DOHH2 (cell line): ENCODE measurements at regions not wholly inside any gene's neighbourhood (a gene's known extent, or its start where the extent isn't known, plus 50 kb on each side); places are given as distances from the start of the nearest gene placed in this dataset.

Experiments used
- H3F3A ChIP-seq: fragments of 200-600 bp; sonication (generic), shearing (Covaris generic); 2 replicates; pipeline ENCODE4 v1.6.0; 2016; ENCODE audit warnings: antibody characterized with exemption, mild to moderate bottlenecking; ENCODE audit not compliant: control insufficient read depth, insufficient read depth
- H3K27ac ChIP-seq: fragments of 200-600 bp; sonication (generic); 2 replicates; pipeline ENCODE4 v1.5.1; 2014; ENCODE audit warnings: low read depth, mild to moderate bottlenecking, low read length, moderate library complexity
- H3K27me3 ChIP-seq: fragments of 200-600 bp; sonication (generic); 2 replicates; pipeline ENCODE4 v1.6.1; 2014; ENCODE audit warnings: mild to moderate bottlenecking, low read length, mixed read lengths; ENCODE audit not compliant: control insufficient read depth
- H3K36me3 ChIP-seq: fragments of 200-600 bp; sonication (generic); 2 replicates; pipeline ENCODE4 v1.6.1; 2014; ENCODE audit warnings: mild to moderate bottlenecking, low read length, moderate library complexity, mixed read lengths; ENCODE audit not compliant: control insufficient read depth
- H3K4me1 ChIP-seq: fragments of 200-600 bp; sonication (generic); 2 replicates; pipeline ENCODE4 v1.6.1; 2014; ENCODE audit warnings: mild to moderate bottlenecking, low read length, mixed read lengths; ENCODE audit not compliant: control insufficient read depth
- H3K4me2 ChIP-seq: fragments of 200-600 bp; sonication (generic); 2 replicates; pipeline ENCODE4 v1.6.0; 2014; ENCODE audit warnings: mild to moderate bottlenecking, low read length, moderate library complexity
- H3K4me3 ChIP-seq: fragments of 200-600 bp; sonication (generic); 2 replicates; pipeline ENCODE4 v1.5.1; 2014; ENCODE audit warnings: mild to moderate bottlenecking, low read length, mixed read lengths
- H3K79me2 ChIP-seq: fragments of 200-600 bp; sonication (generic); 2 replicates; pipeline ENCODE4 v1.6.1; 2014; ENCODE audit warnings: mild to moderate bottlenecking, low read length, mixed read lengths; ENCODE audit not compliant: control insufficient read depth
- H3K9me2 ChIP-seq: fragments of 200-600 bp; sonication (generic); replicated peaks from 2 replicates; pipeline ENCODE4 v1.6.1; 2014; ENCODE audit warnings: mild to moderate bottlenecking, low read length, mixed read lengths; ENCODE audit not compliant: control insufficient read depth
- H3K9me3 ChIP-seq: fragments of 200-600 bp; sonication (generic); 2 replicates; pipeline ENCODE4 v1.6.1; 2014; ENCODE audit warnings: antibody characterized with exemption, low read length, mixed read lengths; ENCODE audit not compliant: control insufficient read depth, insufficient read depth
- H4K20me1 ChIP-seq: fragments of 200-600 bp; sonication (generic); 2 replicates; pipeline ENCODE4 v1.6.0; 2014; ENCODE audit warnings: low read depth, mild to moderate bottlenecking, antibody characterized with exemption, low read length, moderate library complexity; ENCODE audit not compliant: control insufficient read depth, insufficient read depth
- CTCF ChIP-seq: fragments of 200-600 bp; sonication (generic); IDR thresholded peaks from one replicate; pipeline ENCODE4 v1.5.1; 2014; ENCODE audit warnings: antibody characterized with exemption, mild to moderate bottlenecking, low read depth, low read length; ENCODE audit not compliant: poor library complexity, severe bottlenecking
- EZH2phosphoT487 ChIP-seq: fragments of 200-600 bp; sonication (generic); IDR thresholded peaks from 2 replicates; pipeline ENCODE4 v1.6.1; 2017; ENCODE audit warnings: borderline replicate concordance, mild to moderate bottlenecking, antibody characterized with exemption, low read length, moderate library complexity, mixed read lengths

DNA sequence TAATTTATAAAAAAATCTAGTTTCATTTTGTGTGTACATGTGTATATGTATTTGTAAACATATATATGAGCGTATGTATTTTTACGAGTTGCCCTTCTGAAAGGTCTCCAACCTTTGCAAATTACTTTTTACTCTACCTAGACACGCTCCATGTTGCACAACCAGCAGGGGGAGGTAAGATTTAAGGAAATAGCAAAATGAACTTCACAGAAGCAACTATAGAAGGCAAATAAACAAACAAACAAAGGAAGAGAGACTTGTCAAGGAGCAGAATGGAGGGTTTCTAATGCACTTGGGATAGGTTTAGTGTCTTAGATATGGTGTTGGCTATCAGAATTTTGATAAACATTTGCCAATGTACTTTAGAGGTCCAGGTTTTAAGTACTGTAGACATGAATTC, 820.5 kb upstream of the POU3F3 start:
- Histone ChIP-seq H3K4me3 (no peak overlapping the region), H3K79me2 (no peaks in the 10 kb centered on the region), H4K20me1 (no peaks in the 10 kb centered on the region), H3K36me3 (no peaks in the 10 kb centered on the region), H3F3A (no peaks in the 10 kb centered on the region), H3K27ac (no peak overlapping the region), H3K9me3 (no peaks in the 10 kb centered on the region; the same call in 1 of the 2 replicates), H3K4me2 (peak overlapping the region; percentile 8; the same call in 1 of the 2 replicates), H3K27me3 (no peaks in the 10 kb centered on the region), H3K4me1 (peaks cover 13% of the 10 kb centered on the region), H3K9me2 (no peaks in the 10 kb centered on the region)
- no peak for TF ChIP-seq EZH2phosphoT487
- peak; percentile 80 for TF ChIP-seq CTCF

DNA sequence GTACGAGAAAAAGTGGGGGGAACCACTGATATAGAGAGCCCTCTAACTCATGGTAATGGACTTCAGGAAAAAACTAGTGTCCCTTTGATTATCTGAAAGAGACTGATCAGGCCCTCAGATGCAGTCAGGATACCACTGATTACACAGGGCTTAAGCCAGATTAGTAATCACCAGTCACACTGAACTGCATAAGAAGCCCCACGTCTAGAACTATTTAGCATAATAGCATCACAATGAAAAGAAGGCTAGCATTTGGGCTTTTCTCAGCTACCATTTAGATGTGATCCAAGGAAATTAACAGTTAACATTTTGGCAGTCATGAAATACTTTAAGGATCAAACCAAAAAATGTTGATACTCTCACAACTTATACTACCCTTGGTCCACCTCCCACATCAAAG, 813.1 kb upstream of the POU3F3 start:
- H4K20me1 ChIP-seq, result no peaks in the 10 kb centered on the region
- no peak overlapping the region for H3K4me3 ChIP-seq
- H3K4me2 ChIP-seq, result no peak overlapping the region
- no peaks in the 10 kb centered on the region for H3K9me2 ChIP-seq
- no peaks in the 10 kb centered on the region for H3K36me3 ChIP-seq
- no peaks in the 10 kb centered on the region for H3K4me1 ChIP-seq
- H3F3A ChIP-seq, result no peaks in the 10 kb centered on the region
- no peaks in the 10 kb centered on the region for H3K79me2 ChIP-seq
- H3K27me3 ChIP-seq, result no peaks in the 10 kb centered on the region
- TF ChIP-seq CTCF (no peak), EZH2phosphoT487 (no peak)
- no peak overlapping the region for H3K27ac ChIP-seq
- H3K9me3 ChIP-seq, result no peaks in the 10 kb centered on the region; the same call in 1 of the 2 replicates

DNA sequence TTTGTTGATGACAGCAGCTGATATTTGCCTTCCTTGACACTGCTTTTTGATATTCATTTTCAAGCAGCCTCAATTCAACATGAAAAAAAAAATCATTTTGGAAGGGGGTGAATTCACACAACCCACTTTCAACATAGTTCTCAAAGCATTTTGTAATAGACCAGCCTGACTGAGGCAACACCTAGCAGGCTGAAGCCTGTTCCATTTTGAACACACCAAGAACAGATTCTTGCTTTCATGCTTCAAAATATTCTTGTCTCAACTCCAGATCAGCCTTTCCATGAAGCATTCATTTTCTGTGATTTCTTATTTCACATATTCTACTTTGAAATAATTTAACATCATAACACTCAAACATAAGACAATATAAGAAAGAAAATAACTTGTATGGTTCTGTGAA, 812.6 kb upstream of the POU3F3 start:
- Histone ChIP-seq H3K79me2 (no peaks in the 10 kb centered on the region), H3K4me2 (no peak overlapping the region), H3K27ac (no peak overlapping the region), H3K4me1 (no peaks in the 10 kb centered on the region), H3K36me3 (no peaks in the 10 kb centered on the region), H3K4me3 (no peak overlapping the region), H3F3A (no peaks in the 10 kb centered on the region), H3K27me3 (no peaks in the 10 kb centered on the region), H4K20me1 (no peaks in the 10 kb centered on the region), H3K9me3 (no peaks in the 10 kb centered on the region; the same call in 1 of the 2 replicates), H3K9me2 (no peaks in the 10 kb centered on the region)
- TF ChIP-seq EZH2phosphoT487, result no peak
- TF ChIP-seq CTCF, result no peak
